Uterus (tissue), 2 donors: ENCODE measurements at regions not wholly inside any gene's neighbourhood (a gene's known extent, or its start where the extent isn't known, plus 50 kb on each side); places are given as distances from the start of the nearest gene placed in this dataset.

Source experiments
- CTCF ChIP-seq, 4 experiments: fragments of 200-600 bp in 2 of 4; fragments of 450-650 bp in 2 of 4; sonication (generic) in 2 of 4; IDR thresholded peaks; one replicate each; pipeline ENCODE4 v1.5.1; 2016 to 2019; ENCODE audit warnings: antibody characterized with exemption in 4 of 4, mild to moderate bottlenecking in 2 of 4, moderate library complexity in 1 of 4
- POLR2A ChIP-seq, 2 donors: fragments of 450-650 bp; IDR thresholded peaks; one replicate each; pipeline ENCODE4 v1.6.1; 2016; ENCODE audit warnings: antibody characterized with exemption in 2 of 2, mild to moderate bottlenecking in 1 of 2, moderate library complexity in 1 of 2

GRCh38 chr2:228867406-228867805 lies 403.7 kb downstream of the PID1 start:
- no peak for TF ChIP-seq CTCF (IDR thresholded peaks at IDR 0.05)
- no peak for TF ChIP-seq POLR2A (IDR thresholded peaks at IDR 0.05)
